ENCODE measurements at regions not wholly inside any gene's neighbourhood (a gene's known extent, or its start where the extent isn't known, plus 50 kb on each side); places are given as distances from the start of the nearest gene placed in this dataset.

DNA sequence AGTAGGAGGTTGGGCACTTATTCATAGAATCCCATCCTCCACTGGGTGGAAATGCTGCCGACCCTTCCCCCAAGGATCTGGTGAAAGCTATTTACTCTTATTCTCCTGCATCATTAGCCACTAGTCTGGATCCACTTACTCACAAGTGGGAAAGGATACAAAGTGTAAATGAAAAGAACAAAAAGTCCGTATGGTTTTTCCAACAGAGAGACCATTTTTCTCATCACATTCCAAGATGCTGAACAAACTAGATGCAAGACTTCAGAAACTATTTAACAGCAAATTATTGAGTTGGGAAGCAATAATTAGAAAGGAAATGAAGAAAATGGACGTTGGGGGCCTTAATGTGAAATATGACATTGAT is 242.4 kb upstream of the GLI3 start:
- Histone ChIP-seq H3K27me3 (replicated peaks; ENCODE audit: control insufficient read depth, insufficient read depth, low read length) (no peaks in the 10 kb centered on the region; the same call in 1 of the 2 replicates), H3K4me3 (replicated peaks; ENCODE audit: low read depth, low read length) (no peak overlapping the region), H3K36me3 (ENCODE audit: control insufficient read depth, insufficient read depth, low read length) (no peaks in the 10 kb centered on the region)
- no peak for DNase-seq (ENCODE audit: extremely low read depth, insufficient read length)
- no peak for TF ChIP-seq CTCF (IDR thresholded peaks at IDR 0.05; ENCODE audit: insufficient read depth, low read length, poor library complexity, severe bottlenecking)

DNA sequence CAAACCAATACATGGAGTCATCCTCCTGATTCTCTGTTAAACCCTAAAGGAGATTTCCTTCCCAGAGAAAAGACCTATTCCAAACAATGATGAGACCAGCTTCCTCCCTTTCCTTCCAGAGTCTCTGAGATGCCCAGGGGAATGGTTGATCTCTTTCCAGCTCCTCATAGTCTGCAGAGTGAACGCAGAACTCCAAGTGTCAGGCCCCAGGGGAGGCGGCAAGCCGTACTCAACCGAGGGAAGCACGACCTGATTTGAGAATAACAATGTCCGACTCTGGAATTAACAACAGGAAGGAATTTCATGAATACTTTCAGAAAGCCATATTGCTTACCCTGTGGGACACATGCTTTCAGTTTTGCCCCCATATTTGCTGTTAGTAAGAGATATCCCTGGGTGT is 241.7 kb upstream of the GLI3 start:
- H3K4me3 ChIP-seq (replicated peaks; ENCODE audit: low read depth, low read length): no peak overlapping the region
- H3K27me3 ChIP-seq (replicated peaks; ENCODE audit: control insufficient read depth, insufficient read depth, low read length): no peaks in the 10 kb centered on the region; the same call in 1 of the 2 replicates
- TF ChIP-seq CTCF (IDR thresholded peaks at IDR 0.05; ENCODE audit: insufficient read depth, low read length, poor library complexity, severe bottlenecking): no peak
- no peak for DNase-seq (ENCODE audit: extremely low read depth, insufficient read length)
- no peaks in the 10 kb centered on the region for H3K36me3 ChIP-seq (ENCODE audit: control insufficient read depth, insufficient read depth, low read length)

- DNase-seq (ENCODE audit: extremely low read depth, insufficient read length): no peak
- no peak overlapping the region for H3K4me3 ChIP-seq (replicated peaks; ENCODE audit: low read depth, low read length)
These were observed 239.2 kb upstream of the GLI3 start for GRCh38 chr7:42476255-42476654.

DNA sequence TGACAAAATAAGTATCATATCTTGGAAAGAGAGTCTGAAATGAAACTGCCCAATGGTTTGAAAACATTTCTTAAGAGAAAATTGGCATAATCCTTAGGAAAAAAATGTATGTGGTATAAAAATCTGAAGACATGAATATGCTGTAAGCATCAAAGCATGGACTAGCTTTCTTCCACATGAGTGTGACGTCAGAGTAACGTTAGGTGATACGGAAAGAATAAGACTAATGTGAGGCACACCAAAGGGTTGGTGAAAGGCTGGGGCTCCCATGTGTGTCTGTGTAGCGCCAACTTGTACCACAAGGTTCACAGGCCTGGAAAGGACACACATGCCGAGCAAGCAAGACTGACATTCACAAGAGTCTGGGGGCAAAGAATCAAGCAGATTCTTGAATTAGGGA is 238.1 kb upstream of the GLI3 start:
- TF ChIP-seq CTCF (IDR thresholded peaks at IDR 0.05; ENCODE audit: insufficient read depth, low read length, poor library complexity, severe bottlenecking): no peak
- Histone ChIP-seq H3K36me3 (ENCODE audit: control insufficient read depth, insufficient read depth, low read length) (no peaks in the 10 kb centered on the region), H3K4me3 (replicated peaks; ENCODE audit: low read depth, low read length) (no peak overlapping the region), H3K27me3 (replicated peaks; ENCODE audit: control insufficient read depth, insufficient read depth, low read length) (no peaks in the 10 kb centered on the region)
- DNase-seq (ENCODE audit: extremely low read depth, insufficient read length): no peak

More at GRCh38 chr7:42476255-42476654, 239.2 kb upstream of the GLI3 start:
- Histone ChIP-seq H3K36me3 (ENCODE audit: control insufficient read depth, insufficient read depth, low read length) (no peaks in the 10 kb centered on the region), H3K27me3 (replicated peaks; ENCODE audit: control insufficient read depth, insufficient read depth, low read length) (no peaks in the 10 kb centered on the region; the same call in 1 of the 2 replicates)
- no peak for TF ChIP-seq CTCF (IDR thresholded peaks at IDR 0.05; ENCODE audit: insufficient read depth, low read length, poor library complexity, severe bottlenecking)

DNA sequence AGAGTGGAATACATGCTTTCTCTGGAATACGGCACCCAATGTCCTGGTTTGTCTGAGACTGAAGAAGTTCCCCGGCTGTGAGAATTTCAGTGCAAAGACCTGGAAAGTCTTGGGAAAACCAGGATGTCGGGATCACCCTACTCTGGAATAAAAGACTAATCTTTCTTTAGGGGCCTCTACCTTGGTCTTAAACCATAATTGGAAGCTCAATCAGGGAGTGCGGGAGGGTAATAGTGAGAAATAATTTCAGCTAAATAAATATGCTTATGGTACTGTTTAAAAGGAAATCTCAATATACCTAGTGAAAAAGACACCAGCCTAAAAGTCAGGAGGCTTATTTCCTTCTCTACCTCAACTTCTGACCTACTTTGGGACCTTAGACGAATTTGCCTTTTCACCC is 236.1 kb upstream of the GLI3 start:
- Histone ChIP-seq H3K36me3 (ENCODE audit: control insufficient read depth, insufficient read depth, low read length) (no peaks in the 10 kb centered on the region), H3K27me3 (replicated peaks; ENCODE audit: control insufficient read depth, insufficient read depth, low read length) (no peaks in the 10 kb centered on the region), H3K4me3 (replicated peaks; ENCODE audit: low read depth, low read length) (no peak overlapping the region)
- no peak for DNase-seq (ENCODE audit: extremely low read depth, insufficient read length)
- no peak for TF ChIP-seq CTCF (IDR thresholded peaks at IDR 0.05; ENCODE audit: insufficient read depth, low read length, poor library complexity, severe bottlenecking)

DNA sequence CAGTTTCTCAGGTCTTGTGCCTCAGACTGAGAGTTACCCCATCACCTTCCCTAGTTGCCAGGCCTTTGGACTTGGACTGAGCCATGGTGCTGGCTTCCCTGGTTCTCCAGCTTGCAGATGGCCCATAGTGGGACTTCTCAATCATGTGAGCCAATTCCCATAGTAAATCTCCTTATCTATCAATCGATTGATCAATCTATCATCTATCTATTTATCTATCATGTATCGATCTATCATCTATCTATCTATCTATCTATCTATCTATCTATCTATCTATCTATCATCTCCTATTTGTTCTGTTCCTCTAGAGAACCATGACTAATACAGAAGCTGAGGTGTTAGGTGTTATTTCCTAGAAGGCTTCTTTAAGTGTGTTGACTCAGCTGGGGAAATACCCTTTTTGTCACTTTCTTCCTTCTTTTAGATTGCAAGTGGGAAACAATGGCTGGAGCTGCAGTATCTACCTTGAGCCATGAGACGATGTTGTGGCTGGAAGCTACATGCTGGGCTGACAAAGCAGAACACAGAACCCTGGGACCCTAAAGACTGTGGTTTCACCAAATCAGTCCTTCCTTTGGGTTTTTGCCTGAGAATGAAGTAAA is 234.7 kb upstream of the GLI3 start:
- no peak for TF ChIP-seq CTCF (IDR thresholded peaks at IDR 0.05; ENCODE audit: insufficient read depth, low read length, poor library complexity, severe bottlenecking)
- no peak for DNase-seq (ENCODE audit: extremely low read depth, insufficient read length)
- Histone ChIP-seq H3K36me3 (ENCODE audit: control insufficient read depth, insufficient read depth, low read length) (no peaks in the 10 kb centered on the region), H3K27me3 (replicated peaks; ENCODE audit: control insufficient read depth, insufficient read depth, low read length) (no peaks in the 10 kb centered on the region), H3K4me3 (replicated peaks; ENCODE audit: low read depth, low read length) (no peak overlapping the region)
